NT2/D1 (cell line): ENCODE measurements at regions not wholly inside any gene's neighbourhood (a gene's known extent, or its start where the extent isn't known, plus 50 kb on each side); places are given as distances from the start of the nearest gene placed in this dataset.
A peak's percentile ranks its signal among the peaks of the same experiment; 100 is the strongest.

Experiments used
- DNase-seq: peaks from one replicate; pipeline ENCODE4 v3.0.0-alpha.2; 2011; ENCODE audit warnings: low read depth, low spot score
- H3K27me3 ChIP-seq: 2 replicates; pipeline ENCODE4 v1.6.0; 2011; ENCODE audit warnings: mild to moderate bottlenecking; ENCODE audit not compliant: insufficient read length, insufficient read depth
- H3K36me3 ChIP-seq: 2 replicates; pipeline ENCODE4 v1.6.1; 2011; ENCODE audit warnings: mild to moderate bottlenecking, low read length, mixed read lengths; ENCODE audit not compliant: insufficient read depth, insufficient read length
- H3K4me1 ChIP-seq: 2 replicates; pipeline ENCODE4 v1.5.1; 2011; ENCODE audit not compliant: insufficient read depth, insufficient read length
- H3K4me3 ChIP-seq: 2 replicates; pipeline ENCODE4 v1.5.1; 2011; ENCODE audit warnings: low read depth; ENCODE audit not compliant: insufficient read length
- H3K9ac ChIP-seq: 2 replicates; pipeline ENCODE4 v1.6.0; 2011; ENCODE audit warnings: low read depth; ENCODE audit not compliant: insufficient read length
- H3K9me3 ChIP-seq: 2 replicates; pipeline ENCODE4 v1.5.1; 2011; ENCODE audit warnings: mild to moderate bottlenecking, low read length; ENCODE audit not compliant: insufficient read depth
- SUZ12 ChIP-seq: IDR thresholded peaks from 2 replicates; pipeline ENCODE4 v1.6.1; 2011; ENCODE audit not compliant: insufficient read length, insufficient read depth; ENCODE audit errors: extremely low read depth
- YY1 ChIP-seq: IDR thresholded peaks from 2 replicates; pipeline ENCODE4 v1.6.1; 2011; ENCODE audit not compliant: insufficient read length, insufficient read depth
- ZNF274 ChIP-seq: IDR thresholded peaks from 2 replicates; pipeline ENCODE4 v1.6.1; 2011; ENCODE audit warnings: mild to moderate bottlenecking, low read depth, low read length

DNA sequence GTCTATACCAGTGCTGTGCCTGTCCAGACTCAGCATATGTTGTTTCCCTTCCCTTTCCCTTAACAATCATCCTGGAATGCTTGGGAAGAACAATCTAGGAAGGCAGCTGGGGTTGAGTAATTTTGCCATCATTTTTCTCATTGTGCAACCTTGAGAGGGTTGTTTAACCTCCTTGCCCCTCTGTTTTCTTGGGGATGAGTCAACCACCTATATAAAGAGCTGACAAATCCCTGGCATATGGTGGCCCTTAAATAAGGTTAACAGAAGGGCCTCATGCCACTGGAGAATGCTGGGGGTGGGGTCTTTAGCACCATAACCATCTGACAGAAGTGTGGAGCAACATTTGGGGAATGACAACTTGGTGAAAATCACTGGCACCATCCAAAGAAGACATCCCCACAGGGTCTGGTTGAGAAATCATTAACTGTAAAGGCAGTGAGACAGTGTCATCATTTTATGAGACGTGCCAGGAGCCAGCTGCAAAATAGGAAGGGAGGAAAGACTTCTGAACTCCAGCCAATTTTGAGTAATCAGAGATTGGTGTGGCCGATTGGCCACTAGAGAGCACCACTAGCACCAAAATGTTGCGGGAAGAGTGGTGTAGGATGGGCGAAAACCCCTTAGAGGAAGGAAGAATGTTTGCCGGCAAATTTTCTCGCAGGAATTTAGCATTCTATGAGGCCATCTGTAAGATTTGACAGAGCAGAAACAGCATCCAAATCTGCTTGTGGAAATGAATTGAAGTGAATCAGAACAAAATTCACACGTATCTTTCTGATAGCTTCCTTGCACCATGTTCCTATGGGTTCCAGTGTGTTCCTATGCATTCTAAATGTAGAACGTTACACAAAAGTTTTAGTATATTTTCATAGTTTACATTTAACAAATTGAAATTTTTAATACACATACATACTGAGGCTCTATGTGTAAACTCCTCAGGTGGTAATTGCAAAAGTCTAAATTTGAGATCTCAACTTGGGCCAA is 113.8 kb downstream of the MSX2 start:
- Histone ChIP-seq H3K9ac (no peak overlapping the region), H3K4me1 (no peaks in the 10 kb centered on the region), H3K27me3 (peaks cover 7% of the 10 kb centered on the region), H3K9me3 (peaks cover 12% of the 10 kb centered on the region; the same call in 1 of the 2 replicates), H3K4me3 (no peak overlapping the region), H3K36me3 (no peaks in the 10 kb centered on the region)
- TF ChIP-seq YY1: no peak
- DNase-seq: peak; percentile 33

DNA sequence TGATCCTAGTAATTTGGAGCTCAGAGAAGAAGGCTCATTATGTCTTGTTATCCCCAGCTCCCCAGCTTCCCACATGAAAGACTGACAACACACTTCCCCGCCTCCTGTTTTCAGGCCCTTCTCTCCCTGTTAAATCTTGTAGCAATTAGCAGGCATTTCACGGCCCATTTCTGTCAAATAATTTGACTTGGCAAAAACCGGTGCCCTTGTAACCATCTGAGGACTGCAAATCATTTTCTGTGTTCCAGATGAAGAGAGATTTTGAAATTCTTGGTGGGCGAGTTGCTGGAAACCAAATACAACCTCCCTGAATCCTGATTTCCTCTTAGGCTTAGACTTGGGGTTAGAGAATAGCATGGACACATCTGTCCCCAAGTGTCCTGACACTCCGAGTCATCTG is 109.7 kb downstream of the MSX2 start:
- Histone ChIP-seq H3K9me3 (no peaks in the 10 kb centered on the region; the same call in 1 of the 2 replicates), H3K27me3 (no peaks in the 10 kb centered on the region), H3K9ac (no peak overlapping the region), H3K36me3 (no peaks in the 10 kb centered on the region), H3K4me1 (no peaks in the 10 kb centered on the region), H3K4me3 (no peak overlapping the region)
- no peak for TF ChIP-seq SUZ12
- TF ChIP-seq YY1: no peak
- no peak for TF ChIP-seq ZNF274
- no peak for DNase-seq

DNA sequence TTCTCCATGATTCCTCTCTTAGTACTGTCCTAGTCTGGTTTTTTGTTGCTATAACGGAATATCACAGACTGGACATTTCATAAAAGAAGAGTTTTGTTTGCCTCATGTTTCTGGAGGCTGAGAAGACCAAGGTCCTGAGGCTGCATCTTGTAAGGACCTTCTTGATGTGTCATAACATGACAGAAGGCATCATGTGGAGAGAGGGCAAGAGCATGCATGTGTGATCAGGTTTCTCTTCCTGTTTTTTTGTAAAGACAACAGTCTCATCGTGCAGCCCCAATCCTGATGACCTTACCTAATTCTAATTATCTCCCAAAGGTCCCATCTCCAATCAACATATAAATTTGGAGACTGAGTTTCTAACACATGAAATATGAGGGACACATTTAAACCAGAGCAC is 108.4 kb downstream of the MSX2 start:
- Histone ChIP-seq H3K36me3 (no peaks in the 10 kb centered on the region), H3K9ac (no peak overlapping the region), H3K4me1 (no peaks in the 10 kb centered on the region), H3K27me3 (no peaks in the 10 kb centered on the region), H3K4me3 (no peak overlapping the region), H3K9me3 (no peaks in the 10 kb centered on the region; the same call in 1 of the 2 replicates)
- no peak for DNase-seq
- no peak for TF ChIP-seq SUZ12
- TF ChIP-seq ZNF274: no peak
- TF ChIP-seq YY1: no peak

- H3K27me3 ChIP-seq: no peaks in the 10 kb centered on the region
- no peak overlapping the region for H3K4me3 ChIP-seq
- TF ChIP-seq YY1 (no peak), SUZ12 (no peak), ZNF274 (no peak)
- no peak overlapping the region for H3K9ac ChIP-seq
- H3K9me3 ChIP-seq: no peaks in the 10 kb centered on the region; the same call in 1 of the 2 replicates
- DNase-seq: no peak
- H3K4me1 ChIP-seq: no peaks in the 10 kb centered on the region
- no peaks in the 10 kb centered on the region for H3K36me3 ChIP-seq
These were observed 107.6 kb downstream of the MSX2 start for GRCh38 chr5:174832025-174832424.

DNA sequence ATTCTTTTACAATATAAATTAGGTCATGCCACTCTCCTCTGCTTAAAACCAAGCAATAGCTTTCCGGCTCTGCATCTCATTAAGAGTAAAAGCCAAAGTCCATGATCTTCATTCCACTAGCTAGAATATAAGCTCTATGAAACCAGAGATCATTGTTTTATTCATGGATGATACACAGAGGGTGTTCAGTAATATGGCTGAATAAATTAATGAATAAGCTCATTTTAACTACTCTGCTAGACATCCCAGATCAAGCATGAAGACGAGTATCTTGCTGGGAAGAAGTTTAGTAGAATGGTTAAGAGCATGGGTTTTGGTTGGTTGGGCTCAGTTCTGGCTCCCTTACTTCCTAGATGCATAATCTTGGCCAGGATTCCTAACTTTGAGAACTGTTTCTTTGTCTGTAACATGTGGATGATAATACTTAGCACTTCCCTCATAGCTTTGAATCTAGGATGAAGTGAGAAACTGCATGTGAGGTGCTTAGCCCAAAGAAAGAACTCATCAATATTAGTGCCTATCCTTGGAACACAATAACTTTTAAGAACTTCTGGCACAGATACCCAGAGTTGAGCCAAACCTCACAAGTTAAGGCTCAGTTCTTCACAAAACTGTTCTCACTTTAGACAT is 106.8 kb downstream of the MSX2 start:
- no peaks in the 10 kb centered on the region for H3K27me3 ChIP-seq
- H3K4me3 ChIP-seq: no peak overlapping the region
- H3K9me3 ChIP-seq: no peaks in the 10 kb centered on the region
- TF ChIP-seq YY1 (no peak), ZNF274 (no peak), SUZ12 (no peak)
- H3K9ac ChIP-seq: no peak overlapping the region
- H3K36me3 ChIP-seq: no peaks in the 10 kb centered on the region
- no peaks in the 10 kb centered on the region for H3K4me1 ChIP-seq
- DNase-seq: no peak

DNA sequence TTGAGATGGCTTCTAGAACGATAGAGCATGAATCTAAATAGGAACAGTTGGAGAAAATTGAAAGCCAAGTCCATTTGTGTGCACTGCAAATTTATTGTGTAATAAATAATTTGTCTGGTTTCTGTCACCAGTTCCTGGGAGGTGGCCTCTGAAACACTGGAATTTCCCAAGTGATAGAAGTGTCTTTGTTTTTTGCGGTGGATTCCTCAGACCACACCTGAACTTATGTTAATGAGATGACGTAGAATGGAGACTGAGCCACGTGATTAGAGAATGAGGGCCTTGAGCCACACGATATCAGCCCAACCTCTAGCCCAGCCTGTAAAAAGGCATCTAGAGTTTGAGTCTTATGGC is 105.1 kb downstream of the MSX2 start:
- no peak for DNase-seq
- H3K36me3 ChIP-seq: no peaks in the 10 kb centered on the region

GRCh38 chr5:174828804-174829510 is 104.6 kb downstream of the MSX2 start:
- Histone ChIP-seq H3K9me3 (no peaks in the 10 kb centered on the region), H3K9ac (no peak overlapping the region), H3K27me3 (no peaks in the 10 kb centered on the region), H3K36me3 (no peaks in the 10 kb centered on the region), H3K4me1 (no peaks in the 10 kb centered on the region), H3K4me3 (no peak overlapping the region)
- no peak for TF ChIP-seq SUZ12
- TF ChIP-seq YY1: no peak
- no peak for TF ChIP-seq ZNF274
- DNase-seq: no peak

More for the DNA sequence above, 105.1 kb downstream of the MSX2 start:
- H3K9me3 ChIP-seq: no peaks in the 10 kb centered on the region
- H3K27me3 ChIP-seq: no peaks in the 10 kb centered on the region
- no peak overlapping the region for H3K4me3 ChIP-seq
- no peak overlapping the region for H3K9ac ChIP-seq
- TF ChIP-seq YY1: no peak
- no peak for TF ChIP-seq SUZ12
- no peak for TF ChIP-seq ZNF274
- no peaks in the 10 kb centered on the region for H3K4me1 ChIP-seq
